Subcutaneous abdominal adipose tissue (tissue), 5 donors: ENCODE measurements at regions not wholly inside any gene's neighbourhood (a gene's known extent, or its start where the extent isn't known, plus 50 kb on each side); places are given as distances from the start of the nearest gene placed in this dataset.

Experiments used
- H3K27ac ChIP-seq: one replicate; pipeline ENCODE4 v1.7.0; 2013; ENCODE audit warnings: low read depth, mild to moderate bottlenecking, inconsistent platforms, low read length, moderate library complexity
- H3K27me3 ChIP-seq, 5 donors: one replicate each; pipeline ENCODE4 v1.7.0; 2013; ENCODE audit warnings: low read length in 5 of 5, inconsistent platforms in 1 of 5; ENCODE audit not compliant: control insufficient read depth in 5 of 5, insufficient read depth in 4 of 5
- H3K36me3 ChIP-seq, 5 donors: one replicate each; pipeline ENCODE4 v1.7.0; 2013; ENCODE audit warnings: low read length in 5 of 5; ENCODE audit not compliant: control insufficient read depth in 5 of 5, insufficient read depth in 5 of 5
- H3K4me1 ChIP-seq, 5 donors: one replicate each; pipeline ENCODE4 v1.7.0; 2013; ENCODE audit warnings: low read length in 5 of 5, mild to moderate bottlenecking in 3 of 5, moderate library complexity in 1 of 5; ENCODE audit not compliant: control insufficient read depth in 5 of 5, insufficient read depth in 5 of 5
- H3K4me3 ChIP-seq, 5 donors: one replicate each; pipeline ENCODE4 v1.7.0; 2013; ENCODE audit warnings: low read length in 5 of 5, low read depth in 1 of 5
- H3K9ac ChIP-seq, 5 donors: one replicate each; pipeline ENCODE4 v1.7.0; 2013; ENCODE audit warnings: low read length in 5 of 5, mild to moderate bottlenecking in 4 of 5, moderate library complexity in 3 of 5
- H3K9me3 ChIP-seq, 5 donors: one replicate each; pipeline ENCODE4 v1.7.0; 2013; ENCODE audit warnings: low read length in 5 of 5; ENCODE audit not compliant: control insufficient read depth in 5 of 5
- donor health status: healthy.
- donor health status: healthy.
- donor health status: healthy.
- donor health status: healthy.
- donor health status: healthy.

DNA sequence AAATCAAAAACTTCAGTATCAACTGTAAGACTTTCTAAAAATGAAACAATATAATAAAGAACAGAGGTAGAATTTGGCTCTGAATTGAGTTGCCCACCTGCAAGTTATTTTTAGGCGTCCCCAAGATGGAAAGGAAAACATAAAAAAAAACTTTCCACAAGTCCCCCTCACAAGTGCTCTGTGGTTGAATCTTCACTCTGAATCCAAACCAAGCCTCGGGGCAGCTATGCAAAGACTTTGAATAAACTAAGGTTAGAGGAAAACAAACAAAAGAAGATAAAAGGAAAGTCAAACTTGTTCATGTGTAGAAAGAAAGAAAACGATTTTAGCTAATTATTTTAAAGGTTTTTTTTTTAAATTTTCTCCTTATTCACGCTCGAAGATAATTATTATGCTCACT, 372.4 kb upstream of the SLIT2 start:
- no peak overlapping the region for H3K27ac ChIP-seq
- H3K9me3 ChIP-seq = no peaks in the 10 kb centered on the region
- H3K36me3 ChIP-seq = no peaks in the 10 kb centered on the region
- H3K4me1 ChIP-seq = no peaks in the 10 kb centered on the region
- no peak overlapping the region for H3K4me3 ChIP-seq
- no peak overlapping the region for H3K9ac ChIP-seq
- no peaks in the 10 kb centered on the region for H3K27me3 ChIP-seq

DNA sequence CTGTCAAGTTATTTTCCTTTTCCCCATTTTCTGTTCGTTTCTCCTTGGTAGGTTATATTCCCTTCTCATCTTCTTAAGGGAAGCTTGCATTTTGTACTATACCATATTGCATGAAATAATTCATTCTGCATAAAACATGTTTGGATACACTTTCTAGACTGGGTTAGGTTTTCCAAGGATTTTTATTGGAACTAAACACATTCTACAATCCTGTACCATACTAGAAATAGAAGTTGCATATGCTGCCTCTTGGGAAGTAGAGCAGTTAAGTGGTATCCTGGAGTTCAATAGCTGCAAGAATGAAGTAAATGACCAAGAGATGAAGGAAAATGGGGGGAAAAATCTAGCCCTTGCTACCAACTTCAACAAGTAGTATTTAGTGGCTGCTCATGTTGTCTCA, 393.7 kb upstream of the SLIT2 start:
- H3K9me3 ChIP-seq = peaks cover 0 to 8% (median 0%) of the 10 kb centered on the region in 5 donors
- H3K27me3 ChIP-seq = no peaks in the 10 kb centered on the region
- no peak overlapping the region for H3K4me3 ChIP-seq
- H3K9ac ChIP-seq = no peak overlapping the region
- no peak overlapping the region for H3K27ac ChIP-seq
- H3K36me3 ChIP-seq = no peaks in the 10 kb centered on the region
- H3K4me1 ChIP-seq = no peaks in the 10 kb centered on the region

DNA sequence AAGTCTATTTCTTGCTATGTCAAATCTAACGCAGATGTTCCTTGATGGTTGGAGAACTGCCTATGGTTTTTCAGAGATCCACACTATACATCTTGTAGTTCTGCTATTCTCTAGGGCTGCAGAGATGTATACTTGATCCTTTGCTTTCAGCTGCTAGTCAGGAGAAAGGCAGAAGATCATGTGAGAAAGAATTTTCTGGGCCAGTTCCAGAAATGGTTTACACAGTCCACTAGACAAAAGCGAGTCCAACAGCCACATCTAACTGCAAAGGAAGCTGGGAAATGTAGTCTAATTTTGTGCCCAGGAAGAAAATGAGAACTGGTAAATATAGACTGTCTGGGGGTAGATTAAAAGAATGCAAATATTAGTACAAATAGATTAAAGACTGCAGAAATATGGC, 394.3 kb upstream of the SLIT2 start:
- Histone ChIP-seq H3K36me3 (no peaks in the 10 kb centered on the region), H3K27me3 (no peaks in the 10 kb centered on the region), H3K9ac (no peak overlapping the region), H3K4me1 (no peaks in the 10 kb centered on the region), H3K27ac (no peak overlapping the region), H3K9me3 (peaks cover 0 to 8% (median 0%) of the 10 kb centered on the region in 5 donors), H3K4me3 (no peak overlapping the region)

DNA sequence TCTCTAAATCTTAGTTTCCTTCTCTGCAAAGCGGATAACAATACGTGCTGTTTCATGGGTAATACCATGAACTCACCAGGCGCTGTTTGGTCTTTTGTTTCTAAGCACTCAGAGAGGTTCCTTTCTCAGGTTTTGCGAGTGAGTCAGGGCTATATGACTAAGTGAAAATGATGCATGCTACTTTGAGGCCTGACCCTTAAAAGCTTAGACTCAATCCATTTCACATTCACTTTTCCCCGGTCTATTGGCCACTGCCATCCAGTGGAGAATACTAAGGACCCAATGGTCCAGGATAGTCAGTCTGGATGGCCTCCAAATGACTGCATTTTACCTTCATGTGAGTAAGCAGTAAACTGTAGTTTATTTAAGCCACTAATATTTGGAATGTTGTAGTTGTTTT, 400.8 kb upstream of the SLIT2 start:
- Histone ChIP-seq H3K9ac (no peak overlapping the region), H3K36me3 (no peaks in the 10 kb centered on the region), H3K27ac (no peak overlapping the region), H3K4me1 (no peaks in the 10 kb centered on the region), H3K4me3 (no peak overlapping the region), H3K27me3 (no peaks in the 10 kb centered on the region), H3K9me3 (peaks cover 0 to 8% (median 0%) of the 10 kb centered on the region in 5 donors)

DNA sequence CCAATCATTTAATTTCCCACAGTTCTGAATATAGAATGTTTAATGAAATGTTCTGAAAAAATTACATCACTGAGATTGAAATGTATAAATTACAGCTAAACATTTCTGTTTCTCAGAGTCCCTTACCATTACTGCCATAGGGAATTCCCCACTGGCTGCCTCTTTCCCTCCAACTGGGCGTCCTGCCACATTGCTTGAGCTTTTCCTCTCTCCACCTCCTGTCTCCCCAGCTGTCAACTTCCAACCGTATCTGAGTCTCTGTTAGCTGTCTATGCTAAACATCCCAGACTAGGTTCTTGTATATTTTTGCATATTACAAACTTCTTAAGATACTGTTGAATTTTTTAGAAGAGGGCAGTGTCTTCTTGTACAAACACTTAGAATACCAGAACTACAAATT, 407.3 kb upstream of the SLIT2 start:
- Histone ChIP-seq H3K27me3 (no peaks in the 10 kb centered on the region), H3K4me3 (no peak overlapping the region), H3K36me3 (no peaks in the 10 kb centered on the region), H3K4me1 (no peaks in the 10 kb centered on the region), H3K9me3 (peaks cover 0 to 2% (median 0%) of the 10 kb centered on the region in 5 donors), H3K9ac (no peak overlapping the region), H3K27ac (no peak overlapping the region)

DNA sequence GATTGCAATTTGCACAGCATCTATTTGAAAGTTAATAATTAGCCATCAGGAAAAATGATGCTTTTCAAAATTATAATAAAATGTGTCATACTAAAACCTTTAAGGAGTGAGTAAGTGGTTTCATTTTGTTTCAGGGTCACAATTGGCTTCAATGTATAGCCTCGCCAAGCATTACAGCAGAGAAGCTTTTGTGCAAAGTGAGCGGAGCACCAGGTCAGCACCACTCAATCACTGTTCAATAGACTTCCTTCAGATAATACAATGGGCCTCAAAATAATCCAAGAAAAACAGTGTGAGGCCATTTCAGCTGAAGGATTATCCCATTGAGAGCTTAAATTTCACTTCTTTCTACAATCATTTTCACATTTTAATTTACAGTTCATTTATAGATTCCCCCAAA, 409.2 kb upstream of the SLIT2 start:
- H3K27me3 ChIP-seq = no peaks in the 10 kb centered on the region
- no peaks in the 10 kb centered on the region for H3K36me3 ChIP-seq
- H3K4me1 ChIP-seq = no peaks in the 10 kb centered on the region
- H3K9me3 ChIP-seq = peaks cover 0 to 2% (median 0%) of the 10 kb centered on the region in 5 donors
- no peak overlapping the region for H3K27ac ChIP-seq
- H3K9ac ChIP-seq = no peak overlapping the region
- H3K4me3 ChIP-seq = no peak overlapping the region

DNA sequence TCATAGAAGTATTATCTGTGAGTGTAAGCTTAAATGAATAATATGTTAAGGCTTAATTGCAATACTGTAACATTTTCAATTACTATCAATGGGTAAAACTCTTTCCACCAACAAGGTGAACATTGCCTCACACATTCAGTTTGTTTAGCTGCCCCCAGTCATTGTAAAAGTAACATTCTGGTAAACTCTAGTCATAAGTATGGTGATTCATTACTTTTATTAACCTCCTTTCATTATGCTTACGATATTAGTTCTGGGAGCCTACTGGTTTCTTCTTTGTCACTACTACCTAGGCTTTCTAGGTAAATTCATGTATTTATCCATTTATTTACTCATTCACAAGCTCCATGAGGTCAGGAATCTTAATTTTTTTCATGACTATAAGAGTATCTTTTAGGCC, 412.8 kb upstream of the SLIT2 start:
- H3K4me1 ChIP-seq = no peaks in the 10 kb centered on the region
- H3K4me3 ChIP-seq = no peak overlapping the region
- no peak overlapping the region for H3K27ac ChIP-seq
- H3K27me3 ChIP-seq = no peaks in the 10 kb centered on the region
- H3K9ac ChIP-seq = no peak overlapping the region
- no peaks in the 10 kb centered on the region for H3K36me3 ChIP-seq
- H3K9me3 ChIP-seq = no peaks in the 10 kb centered on the region

DNA sequence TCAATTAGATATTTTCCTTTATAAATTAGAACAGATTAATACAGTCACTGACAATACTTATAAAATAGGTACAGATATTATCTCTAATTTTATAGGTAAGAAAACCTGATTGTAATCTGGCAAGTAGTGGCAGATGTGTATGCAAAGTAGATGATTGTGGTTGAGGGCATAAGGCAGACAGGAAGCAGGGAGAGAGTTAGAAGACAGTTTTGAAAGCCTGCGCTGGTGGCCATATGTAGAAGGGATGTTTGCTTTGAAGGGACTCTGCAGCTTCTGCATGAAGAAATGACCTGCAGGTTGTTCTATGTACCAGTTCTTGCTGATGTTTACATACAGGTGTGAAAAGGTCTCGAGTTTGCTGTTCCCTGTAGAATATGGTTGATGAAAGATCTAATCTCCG, 416.3 kb upstream of the SLIT2 start:
- Histone ChIP-seq H3K4me1 (no peaks in the 10 kb centered on the region), H3K27ac (no peak overlapping the region), H3K4me3 (no peak overlapping the region), H3K36me3 (no peaks in the 10 kb centered on the region), H3K27me3 (no peaks in the 10 kb centered on the region), H3K9ac (no peak overlapping the region), H3K9me3 (no peaks in the 10 kb centered on the region)

DNA sequence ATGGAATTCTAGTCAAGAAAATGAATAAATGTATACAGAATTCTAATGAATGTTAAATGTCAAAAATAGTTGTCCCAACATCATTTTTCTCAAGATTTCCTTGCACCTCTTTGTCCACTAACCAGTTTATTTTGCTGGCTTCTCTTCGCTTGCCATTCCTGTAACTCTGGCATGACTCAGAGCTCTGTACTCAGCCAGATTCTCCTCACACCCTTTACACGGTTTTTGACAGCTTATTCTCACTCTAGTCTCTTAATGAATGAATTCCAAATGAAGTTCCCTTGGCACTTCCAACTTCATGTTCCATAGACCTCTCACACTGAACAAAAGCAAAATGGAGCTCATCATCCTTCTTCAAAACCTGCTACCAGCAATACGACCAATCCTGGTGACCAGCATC, 419.3 kb upstream of the SLIT2 start:
- Histone ChIP-seq H3K9me3 (no peaks in the 10 kb centered on the region), H3K27me3 (no peaks in the 10 kb centered on the region), H3K9ac (no peak overlapping the region), H3K4me3 (no peak overlapping the region), H3K27ac (no peak overlapping the region), H3K36me3 (no peaks in the 10 kb centered on the region), H3K4me1 (no peaks in the 10 kb centered on the region)

DNA sequence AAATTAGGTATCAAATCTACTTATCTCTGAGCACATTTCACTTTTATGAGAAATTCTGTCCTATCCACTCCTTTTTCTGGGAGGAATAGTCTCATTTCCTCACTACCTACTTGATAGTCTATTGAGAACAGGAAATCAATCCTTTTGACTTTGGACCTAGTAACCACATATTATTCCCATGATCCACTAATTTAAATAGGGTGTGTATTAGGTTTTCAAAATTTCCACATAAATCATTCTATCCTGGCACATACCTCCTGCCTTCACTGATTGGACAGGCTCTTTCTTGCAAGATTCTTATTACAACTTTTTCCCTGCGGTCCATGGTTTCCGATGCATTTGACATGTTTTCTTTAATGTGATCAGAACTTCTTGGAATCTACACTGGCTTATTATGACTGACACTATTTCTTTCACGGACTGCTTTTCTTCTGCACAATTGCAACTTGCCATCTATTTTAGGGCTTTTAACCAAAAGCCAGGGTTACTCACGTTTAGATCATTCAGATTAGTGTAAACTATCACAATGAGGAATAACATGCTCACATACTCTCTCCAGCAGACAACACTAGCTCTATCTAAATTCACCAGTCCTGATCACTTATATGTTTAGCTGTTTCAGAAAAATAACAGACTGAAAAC, 419.9 kb upstream of the SLIT2 start:
- H3K9me3 ChIP-seq = no peaks in the 10 kb centered on the region
- no peak overlapping the region for H3K27ac ChIP-seq
- no peaks in the 10 kb centered on the region for H3K27me3 ChIP-seq
- H3K36me3 ChIP-seq = no peaks in the 10 kb centered on the region
- no peaks in the 10 kb centered on the region for H3K4me1 ChIP-seq
- H3K9ac ChIP-seq = no peak overlapping the region
- no peak overlapping the region for H3K4me3 ChIP-seq

DNA sequence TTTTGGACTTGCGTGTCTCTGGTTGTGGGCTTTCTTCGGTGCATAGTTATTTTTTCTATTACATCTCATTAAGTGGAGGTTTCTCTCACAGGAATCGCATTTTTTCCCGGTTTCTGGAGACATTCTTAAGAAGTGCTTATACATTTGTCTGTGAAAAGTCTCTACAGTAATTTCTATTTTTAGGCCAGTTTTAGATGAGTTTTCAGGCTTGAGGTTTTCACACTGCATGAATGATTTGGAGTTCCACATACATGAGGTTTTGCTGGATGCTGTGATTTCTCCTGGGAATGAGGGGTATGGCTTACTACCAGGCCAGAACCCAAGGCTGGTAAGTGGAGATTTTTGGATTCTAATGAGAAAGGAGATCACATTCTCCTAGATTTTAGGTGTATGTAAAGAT, 422.6 kb upstream of the SLIT2 start:
- Histone ChIP-seq H3K4me3 (no peak overlapping the region), H3K9ac (no peak overlapping the region), H3K4me1 (no peaks in the 10 kb centered on the region), H3K27ac (no peak overlapping the region), H3K36me3 (no peaks in the 10 kb centered on the region), H3K9me3 (no peaks in the 10 kb centered on the region), H3K27me3 (no peaks in the 10 kb centered on the region)
